ENCODE measurements at regions not wholly inside any gene's neighbourhood (a gene's known extent, or its start where the extent isn't known, plus 50 kb on each side); places are given as distances from the start of the nearest gene placed in this dataset.

DNA sequence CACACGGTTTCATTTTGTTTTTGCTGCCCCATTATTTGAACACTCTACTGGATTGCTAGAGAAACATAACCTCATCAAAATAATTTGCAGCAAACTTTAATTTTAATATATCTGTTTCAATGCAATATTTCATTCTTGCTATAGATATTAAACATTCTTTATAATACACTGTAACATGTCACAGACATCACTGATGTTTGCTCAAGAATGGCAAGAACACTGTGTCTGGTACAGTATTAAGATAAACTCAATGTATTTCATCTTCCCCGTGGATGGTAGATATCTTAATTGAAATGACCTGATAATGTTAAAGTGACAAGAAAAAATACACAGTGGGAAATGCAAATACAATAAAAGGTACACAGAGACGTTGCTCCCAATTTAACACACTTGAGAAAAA lies 86.0 kb downstream of the PTCHD4 start:
- ChIA-PET POLR2A (no interaction called here), CTCF (ENCODE audit: low intra/inter-chr PET ratio) (no interaction called here)
- H3K9ac ChIP-seq (ENCODE audit: insufficient read depth in 1 of 2, low read depth in 2 of 2, low read length in 2 of 2), result no peak overlapping the region
- no peak for TF ChIP-seq ZNF830 (CRISPR knock-in tag; IDR thresholded peaks at IDR 0.05)
- TF ChIP-seq, protein P1, sequence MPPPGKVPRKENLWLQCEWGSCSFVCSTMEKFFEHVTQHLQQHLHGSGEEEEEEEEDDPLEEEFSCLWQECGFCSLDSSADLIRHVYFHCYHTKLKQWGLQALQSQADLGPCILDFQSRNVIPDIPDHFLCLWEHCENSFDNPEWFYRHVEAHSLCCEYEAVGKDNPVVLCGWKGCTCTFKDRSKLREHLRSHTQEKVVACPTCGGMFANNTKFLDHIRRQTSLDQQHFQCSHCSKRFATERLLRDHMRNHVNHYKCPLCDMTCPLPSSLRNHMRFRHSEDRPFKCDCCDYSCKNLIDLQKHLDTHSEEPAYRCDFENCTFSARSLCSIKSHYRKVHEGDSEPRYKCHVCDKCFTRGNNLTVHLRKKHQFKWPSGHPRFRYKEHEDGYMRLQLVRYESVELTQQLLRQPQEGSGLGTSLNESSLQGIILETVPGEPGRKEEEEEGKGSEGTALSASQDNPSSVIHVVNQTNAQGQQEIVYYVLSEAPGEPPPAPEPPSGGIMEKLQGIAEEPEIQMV (tag; conservative IDR thresholded peaks at IDR 0.05; ENCODE audit: low read depth), result no peak
- TF ChIP-seq, protein P2, sequence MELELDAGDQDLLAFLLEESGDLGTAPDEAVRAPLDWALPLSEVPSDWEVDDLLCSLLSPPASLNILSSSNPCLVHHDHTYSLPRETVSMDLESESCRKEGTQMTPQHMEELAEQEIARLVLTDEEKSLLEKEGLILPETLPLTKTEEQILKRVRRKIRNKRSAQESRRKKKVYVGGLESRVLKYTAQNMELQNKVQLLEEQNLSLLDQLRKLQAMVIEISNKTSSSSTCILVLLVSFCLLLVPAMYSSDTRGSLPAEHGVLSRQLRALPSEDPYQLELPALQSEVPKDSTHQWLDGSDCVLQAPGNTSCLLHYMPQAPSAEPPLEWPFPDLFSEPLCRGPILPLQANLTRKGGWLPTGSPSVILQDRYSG (tag; conservative IDR thresholded peaks at IDR 0.05; ENCODE audit: low read depth), result no peak
- no peak for TF ChIP-seq KAT7 (CRISPR knock-in tag; IDR thresholded peaks at IDR 0.05; ENCODE audit: borderline replicate concordance)
- TF ChIP-seq, protein P3, sequence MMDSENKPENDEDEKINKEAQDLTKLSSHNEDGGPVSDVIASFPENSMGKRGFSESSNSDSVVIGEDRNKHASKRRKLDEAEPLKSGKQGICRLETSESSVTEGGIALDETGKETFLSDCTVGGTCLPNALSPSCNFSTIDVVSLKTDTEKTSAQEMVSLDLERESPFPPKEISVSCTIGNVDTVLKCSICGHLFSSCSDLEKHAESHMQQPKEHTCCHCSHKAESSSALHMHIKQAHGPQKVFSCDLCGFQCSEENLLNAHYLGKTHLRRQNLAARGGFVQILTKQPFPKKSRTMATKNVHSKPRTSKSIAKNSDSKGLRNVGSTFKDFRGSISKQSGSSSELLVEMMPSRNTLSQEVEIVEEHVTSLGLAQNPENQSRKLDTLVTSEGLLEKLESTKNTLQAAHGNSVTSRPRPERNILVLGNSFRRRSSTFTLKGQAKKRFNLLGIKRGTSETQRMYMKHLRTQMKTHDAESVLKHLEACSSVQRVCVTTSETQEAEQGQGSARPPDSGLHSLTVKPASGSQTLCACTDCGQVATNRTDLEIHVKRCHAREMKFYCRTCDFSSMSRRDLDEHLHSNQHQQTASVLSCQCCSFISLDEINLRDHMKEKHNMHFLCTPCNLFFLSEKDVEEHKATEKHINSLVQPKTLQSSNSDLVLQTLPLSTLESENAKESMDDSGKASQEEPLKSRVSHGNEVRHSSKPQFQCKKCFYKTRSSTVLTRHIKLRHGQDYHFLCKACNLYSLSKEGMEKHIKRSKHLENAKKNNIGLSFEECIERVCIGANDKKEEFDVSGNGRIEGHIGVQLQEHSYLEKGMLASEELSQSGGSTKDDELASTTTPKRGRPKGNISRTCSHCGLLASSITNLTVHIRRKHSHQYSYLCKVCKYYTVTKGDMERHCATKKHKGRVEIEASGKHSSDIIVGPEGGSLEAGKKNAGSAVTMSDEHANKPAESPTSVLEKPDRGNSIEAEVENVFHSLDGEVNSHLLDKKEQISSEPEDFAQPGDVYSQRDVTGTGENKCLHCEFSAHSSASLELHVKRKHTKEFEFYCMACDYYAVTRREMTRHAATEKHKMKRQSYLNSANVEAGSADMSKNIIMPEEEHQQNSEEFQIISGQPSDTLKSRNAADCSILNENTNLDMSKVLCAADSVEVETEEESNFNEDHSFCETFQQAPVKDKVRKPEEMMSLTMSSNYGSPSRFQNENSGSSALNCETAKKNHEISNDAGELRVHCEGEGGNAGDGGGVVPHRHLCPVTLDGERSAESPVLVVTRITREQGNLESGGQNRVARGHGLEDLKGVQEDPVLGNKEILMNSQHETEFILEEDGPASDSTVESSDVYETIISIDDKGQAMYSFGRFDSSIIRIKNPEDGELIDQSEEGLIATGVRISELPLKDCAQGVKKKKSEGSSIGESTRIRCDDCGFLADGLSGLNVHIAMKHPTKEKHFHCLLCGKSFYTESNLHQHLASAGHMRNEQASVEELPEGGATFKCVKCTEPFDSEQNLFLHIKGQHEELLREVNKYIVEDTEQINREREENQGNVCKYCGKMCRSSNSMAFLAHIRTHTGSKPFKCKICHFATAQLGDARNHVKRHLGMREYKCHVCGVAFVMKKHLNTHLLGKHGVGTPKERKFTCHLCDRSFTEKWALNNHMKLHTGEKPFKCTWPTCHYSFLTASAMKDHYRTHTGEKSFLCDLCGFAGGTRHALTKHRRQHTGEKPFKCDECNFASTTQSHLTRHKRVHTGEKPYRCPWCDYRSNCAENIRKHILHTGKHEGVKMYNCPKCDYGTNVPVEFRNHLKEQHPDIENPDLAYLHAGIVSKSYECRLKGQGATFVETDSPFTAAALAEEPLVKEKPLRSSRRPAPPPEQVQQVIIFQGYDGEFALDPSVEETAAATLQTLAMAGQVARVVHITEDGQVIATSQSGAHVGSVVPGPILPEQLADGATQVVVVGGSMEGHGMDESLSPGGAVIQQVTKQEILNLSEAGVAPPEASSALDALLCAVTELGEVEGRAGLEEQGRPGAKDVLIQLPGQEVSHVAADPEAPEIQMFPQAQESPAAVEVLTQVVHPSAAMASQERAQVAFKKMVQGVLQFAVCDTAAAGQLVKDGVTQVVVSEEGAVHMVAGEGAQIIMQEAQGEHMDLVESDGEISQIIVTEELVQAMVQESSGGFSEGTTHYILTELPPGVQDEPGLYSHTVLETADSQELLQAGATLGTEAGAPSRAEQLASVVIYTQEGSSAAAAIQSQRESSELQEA (IDR thresholded peaks at IDR 0.05; ENCODE audit: low read depth), result no peak
- ATAC-seq (no peak), DNase-seq (ENCODE audit: extremely low read depth in 1 of 4, low spot score in 3 of 4) (no peak), FAIRE-seq (no peak)
- H3K79me2 ChIP-seq (ENCODE audit: control insufficient read depth, insufficient read depth, low read length), result no peaks in the 10 kb centered on the region
- H4K20me1 ChIP-seq (replicated peaks; ENCODE audit: control insufficient read depth, insufficient read depth, low read length), result no peaks in the 10 kb centered on the region
- in situ Hi-C loops (cut with MboI) (no loop called here), intact Hi-C loops (cut with micrococcal nuclease) (no loop called here)
- no peak overlapping the region for H3K4me2 ChIP-seq (ENCODE audit: insufficient read depth, low read length)
- H3K9me1 ChIP-seq (ENCODE audit: control insufficient read depth, insufficient read depth, low read length), result no peaks in the 10 kb centered on the region
- H3K4me1 ChIP-seq (replicated peaks in 1 of 2; ENCODE audit: control insufficient read depth in 2 of 2, insufficient read depth in 2 of 2, low read length in 2 of 2), result no peaks in the 10 kb centered on the region
- no peak overlapping the region for H3K27ac ChIP-seq (ENCODE audit: extremely low read depth, low read depth, low read length)
- BruUV-seq (replicated peaks), result no TSS peak
- WGBS (ENCODE audit: insufficient coverage, low coverage, missing lambda C conversion rate), result 1% methylated on average over 3 of the region's 3 CpGs
- peaks cover 3% of the 10 kb centered on the region; the same call in 1 of the 2 replicates for H3K9me3 ChIP-seq (replicated peaks; ENCODE audit: control insufficient read depth, insufficient read depth, low read depth, low read length)
- no peaks in the 10 kb centered on the region for H3K36me3 ChIP-seq (ENCODE audit: control insufficient read depth, insufficient read depth, low read length)
- H3K4me3 ChIP-seq, result no peak overlapping the region
- no peaks in the 10 kb centered on the region for H3K27me3 ChIP-seq (ENCODE audit: control insufficient read depth in 2 of 2, insufficient read depth in 2 of 2, low read length in 2 of 2)
- H2AFZ ChIP-seq (ENCODE audit: low read depth, low read length), result no peak overlapping the region
